ENCODE measurements at regions not wholly inside any gene's neighbourhood (a gene's known extent, or its start where the extent isn't known, plus 50 kb on each side); places are given as distances from the start of the nearest gene placed in this dataset.
"Not testable (repeated sequence)": the region's sequence is repeated elsewhere in the genome, so short reads cannot be mapped to it uniquely, and the experiment has no call there.

DNA sequence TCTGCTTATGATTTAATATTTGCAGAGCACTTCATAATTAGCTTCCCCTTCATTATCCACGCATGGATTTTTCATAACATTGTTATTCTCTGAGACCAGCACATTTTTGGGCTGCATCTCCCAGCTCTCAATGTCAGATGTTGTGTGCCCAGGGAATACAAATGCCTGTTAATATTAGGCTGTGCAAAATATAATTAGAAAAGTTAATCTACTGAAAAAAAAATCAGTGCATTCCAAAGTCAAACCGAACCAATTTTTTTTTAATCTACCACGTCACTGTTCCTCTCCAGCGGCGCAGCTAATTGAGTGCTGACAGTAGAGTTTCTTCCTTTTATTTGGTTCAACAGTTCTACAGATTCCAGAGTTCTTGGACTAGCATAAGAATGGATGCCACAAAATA lies 191.0 kb upstream of the RGS6 start:
- no peak for DNase-seq (ENCODE audit: low read depth)

DNA sequence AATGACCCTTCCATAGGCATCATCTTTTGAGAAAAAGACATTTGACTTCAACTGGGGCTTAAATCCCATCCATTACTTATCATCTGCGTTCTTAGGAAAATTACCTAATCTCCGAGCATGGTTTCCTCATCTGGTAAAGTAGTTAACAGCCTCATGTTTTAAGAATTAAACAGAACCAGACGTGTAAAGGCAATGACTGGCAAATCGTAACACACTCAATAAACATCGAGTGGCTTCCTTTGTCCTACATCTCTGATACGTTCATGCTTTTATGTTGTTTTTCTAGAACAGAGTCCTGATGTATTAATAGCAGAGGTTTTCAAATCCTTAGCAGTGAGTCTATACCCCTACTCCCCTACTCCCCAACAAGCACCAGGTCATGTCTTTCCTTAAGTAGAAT lies 189.7 kb upstream of the RGS6 start:
- DNase-seq (ENCODE audit: low read depth) = no peak

DNA sequence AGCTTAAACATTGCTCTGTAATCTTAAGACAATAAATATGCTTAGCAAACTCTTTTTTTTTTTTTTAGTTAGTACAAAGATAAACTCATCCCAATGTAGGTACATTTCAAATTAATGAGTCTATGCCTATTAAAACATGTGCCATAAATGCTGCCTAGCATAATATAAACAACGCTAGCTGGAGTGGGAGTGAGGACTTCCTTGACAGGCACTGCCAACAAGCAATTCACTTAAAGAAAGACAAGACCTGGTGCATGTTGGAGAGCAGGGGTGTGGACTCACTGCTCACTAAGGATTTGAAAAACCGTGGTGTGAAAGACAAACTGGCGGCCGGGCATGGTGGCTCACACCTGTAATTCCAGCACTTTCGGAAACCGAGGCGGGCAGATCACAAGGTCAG lies 187.2 kb upstream of the RGS6 start:
- no peak for DNase-seq (ENCODE audit: low read depth)

DNA sequence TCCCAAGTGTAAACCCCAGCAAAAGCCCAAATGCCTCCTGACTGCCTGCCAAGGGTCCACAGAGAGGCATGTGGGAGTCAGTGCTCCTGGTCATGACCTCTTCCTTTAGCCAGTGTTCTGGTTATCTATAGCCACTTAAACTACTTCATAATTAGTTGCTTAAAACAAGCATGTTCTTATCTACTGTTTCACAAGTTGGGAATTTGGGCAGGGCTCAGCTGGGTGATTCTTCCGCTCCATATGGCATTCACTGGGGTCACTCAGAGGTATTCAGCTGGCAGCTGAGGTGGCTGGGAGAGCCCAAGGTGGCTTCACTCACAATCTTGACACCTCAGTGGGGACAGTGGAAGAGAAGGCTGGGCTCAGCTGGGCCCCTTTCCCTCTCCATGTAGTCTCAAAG lies 184.0 kb upstream of the RGS6 start:
- DNase-seq (ENCODE audit: low read depth) = no peak

DNA sequence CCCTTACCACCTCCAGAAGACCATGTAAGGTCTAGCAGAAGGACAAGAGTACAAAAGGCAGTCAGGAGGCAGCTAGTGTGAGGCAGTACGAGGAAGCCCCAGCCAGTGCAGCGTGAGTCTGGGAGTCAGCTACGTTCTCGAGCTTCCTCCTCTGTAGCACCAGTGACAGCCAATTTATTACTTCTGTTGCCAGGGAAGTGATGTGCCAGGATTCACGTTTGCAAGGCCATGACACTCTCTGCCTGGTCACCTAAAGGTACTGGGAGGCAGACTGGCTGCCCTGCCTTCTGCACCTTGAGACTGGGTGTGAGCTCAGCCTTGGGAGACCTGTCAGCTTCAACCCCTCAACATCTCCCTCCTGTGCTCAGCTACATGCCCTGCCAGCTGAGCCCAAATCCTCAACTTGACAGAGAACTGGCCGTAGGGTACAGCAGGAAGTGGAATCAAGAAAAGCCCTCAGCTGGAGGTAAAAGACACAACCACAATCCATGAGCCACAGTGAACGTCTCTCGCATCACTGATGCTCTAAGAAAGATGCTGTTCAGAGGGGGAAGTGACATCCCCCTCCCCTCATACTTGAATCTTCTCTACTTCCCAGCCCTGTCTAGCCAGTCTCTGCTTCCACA lies 182.5 kb upstream of the RGS6 start:
- DNase-seq (ENCODE audit: low read depth) = no peak

DNA sequence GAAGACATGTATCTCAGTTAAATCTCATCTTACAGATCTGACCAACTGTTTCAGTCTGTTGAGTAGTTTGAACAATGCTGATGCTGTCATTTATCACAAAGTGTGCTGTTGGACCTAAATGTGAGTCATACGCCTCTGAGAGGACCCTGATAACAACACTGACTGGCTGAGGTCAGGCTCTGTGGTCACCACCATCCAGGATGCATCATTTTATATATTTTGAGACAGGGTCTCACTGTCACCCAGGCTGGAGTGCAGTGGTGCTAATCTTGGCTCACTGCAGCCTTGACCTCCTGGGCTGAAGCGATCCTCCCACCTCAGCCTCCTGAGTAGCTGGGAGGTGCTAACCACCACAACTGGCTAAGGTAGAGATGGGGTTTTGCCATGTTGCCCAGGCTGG lies 181.0 kb upstream of the RGS6 start:
- no peak for DNase-seq (ENCODE audit: low read depth)

DNA sequence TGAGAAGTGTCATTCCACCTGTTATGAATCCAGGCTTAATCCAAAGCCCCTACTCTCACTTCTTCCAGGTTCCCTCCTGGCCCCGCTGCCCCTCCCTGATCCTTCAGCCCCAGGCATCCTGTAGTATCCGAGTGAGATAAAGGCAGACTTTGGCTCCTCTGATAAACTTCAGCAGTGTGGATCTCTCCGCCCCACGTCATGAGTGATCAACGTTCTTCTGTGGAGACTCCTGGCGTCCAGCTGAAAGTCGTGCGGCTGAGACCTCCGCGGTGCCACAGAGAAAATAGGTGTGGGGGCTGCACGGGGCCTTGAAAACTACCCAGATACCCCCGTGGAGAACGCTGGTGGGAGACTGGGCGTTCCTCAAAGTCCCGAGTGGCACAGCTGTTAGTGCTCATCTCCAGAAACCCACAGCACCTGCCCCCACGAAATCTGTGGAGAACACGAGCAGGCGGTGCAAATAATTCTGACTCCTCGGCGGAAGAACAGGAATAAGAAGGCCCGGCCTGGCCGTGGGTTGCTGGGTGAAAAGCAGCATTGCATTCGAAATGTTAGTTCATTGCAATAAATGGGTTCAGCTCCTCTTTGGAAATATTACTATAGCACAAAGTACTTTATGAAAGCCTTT lies 180.0 kb upstream of the RGS6 start:
- no peak for DNase-seq (ENCODE audit: low read depth)

DNA sequence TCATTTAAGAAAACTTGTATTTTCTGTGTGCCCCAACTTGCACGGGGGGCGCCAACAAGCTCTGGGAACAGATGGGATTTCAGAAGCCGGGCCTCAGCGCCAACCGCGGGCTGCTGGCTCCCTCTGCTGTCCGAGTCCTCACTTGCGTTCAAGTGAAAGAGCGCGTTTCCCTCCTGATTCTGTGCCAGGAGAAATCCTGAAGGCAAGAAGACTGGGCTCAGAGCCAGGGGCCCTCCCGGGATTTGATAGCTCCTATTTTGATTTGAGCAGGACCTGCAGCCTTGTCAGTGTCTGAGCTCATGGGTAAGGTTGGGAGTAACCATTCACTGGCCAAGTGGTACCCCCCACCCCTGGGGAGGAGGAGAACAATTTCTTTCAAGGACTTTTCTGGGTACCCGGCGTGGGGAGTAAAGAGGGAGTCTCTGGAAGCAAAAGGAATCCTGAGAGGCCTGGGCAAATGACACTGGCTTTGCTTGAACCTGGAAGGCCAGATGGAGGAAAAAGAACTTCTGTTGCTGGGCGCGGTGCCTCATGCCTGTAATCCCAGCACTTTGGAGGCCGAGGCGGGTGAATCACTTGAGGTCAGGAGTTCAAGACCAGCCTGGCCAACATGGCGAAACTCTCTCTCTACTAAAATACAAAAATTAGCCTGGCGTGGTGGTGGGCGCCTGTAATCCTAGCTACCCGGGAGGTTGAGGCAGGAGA lies 179.0 kb upstream of the RGS6 start:
- DNase-seq (ENCODE audit: low read depth) = peak; percentile 27

DNA sequence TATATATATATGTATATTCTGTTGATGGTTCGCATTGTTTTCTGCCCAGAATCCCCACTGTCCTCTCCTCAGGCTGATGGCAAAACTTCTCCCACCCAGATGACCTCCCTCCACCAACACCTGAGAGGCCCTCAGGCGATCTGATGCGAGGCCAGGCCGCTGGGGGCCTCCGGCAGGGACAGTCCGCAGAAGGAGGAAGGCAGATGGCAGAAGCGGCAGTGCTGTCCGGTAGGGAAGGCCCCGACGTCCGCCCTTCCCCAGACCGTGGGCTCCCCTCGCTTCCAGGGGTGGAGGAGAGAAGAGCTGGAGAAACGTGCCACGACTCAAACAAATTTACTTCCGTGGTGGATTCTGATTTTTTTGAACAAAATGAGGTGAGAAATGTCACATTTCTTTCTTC lies 178.3 kb upstream of the RGS6 start:
- no peak for DNase-seq (ENCODE audit: low read depth)

DNA sequence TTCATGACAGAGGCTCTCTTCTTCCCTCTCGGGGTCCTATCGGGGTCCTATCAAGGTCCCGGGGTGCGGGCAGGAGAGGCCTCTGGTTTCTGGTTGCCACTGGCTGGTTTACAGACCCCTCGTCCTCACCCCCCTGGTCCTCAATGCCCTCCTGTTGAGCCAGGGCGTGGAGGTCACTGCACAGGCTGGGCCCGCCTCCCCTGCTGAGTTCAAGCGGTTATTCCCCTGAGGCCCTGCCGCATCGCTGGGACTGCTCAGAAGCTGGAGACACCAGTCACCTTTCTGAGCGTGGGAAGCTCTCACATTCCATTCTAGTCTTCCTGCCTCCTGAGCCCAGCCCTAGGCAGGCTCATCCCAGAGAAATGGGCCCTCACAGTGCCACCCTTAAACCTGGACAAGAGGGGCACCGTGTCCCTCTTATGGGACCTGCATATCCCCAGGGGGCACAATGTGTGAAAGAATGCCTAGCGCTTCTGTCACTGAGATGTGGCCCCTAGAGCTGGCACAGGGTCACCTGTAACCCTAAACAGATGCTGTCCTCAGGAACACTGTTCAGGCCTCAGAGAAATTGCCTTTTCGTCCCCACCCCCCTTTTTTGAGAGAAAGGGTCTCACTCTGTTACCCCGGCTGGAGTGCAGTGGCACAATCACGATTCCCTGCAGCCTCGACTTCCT lies 177.7 kb upstream of the RGS6 start:
- DNase-seq (ENCODE audit: low read depth) = no peak

DNA sequence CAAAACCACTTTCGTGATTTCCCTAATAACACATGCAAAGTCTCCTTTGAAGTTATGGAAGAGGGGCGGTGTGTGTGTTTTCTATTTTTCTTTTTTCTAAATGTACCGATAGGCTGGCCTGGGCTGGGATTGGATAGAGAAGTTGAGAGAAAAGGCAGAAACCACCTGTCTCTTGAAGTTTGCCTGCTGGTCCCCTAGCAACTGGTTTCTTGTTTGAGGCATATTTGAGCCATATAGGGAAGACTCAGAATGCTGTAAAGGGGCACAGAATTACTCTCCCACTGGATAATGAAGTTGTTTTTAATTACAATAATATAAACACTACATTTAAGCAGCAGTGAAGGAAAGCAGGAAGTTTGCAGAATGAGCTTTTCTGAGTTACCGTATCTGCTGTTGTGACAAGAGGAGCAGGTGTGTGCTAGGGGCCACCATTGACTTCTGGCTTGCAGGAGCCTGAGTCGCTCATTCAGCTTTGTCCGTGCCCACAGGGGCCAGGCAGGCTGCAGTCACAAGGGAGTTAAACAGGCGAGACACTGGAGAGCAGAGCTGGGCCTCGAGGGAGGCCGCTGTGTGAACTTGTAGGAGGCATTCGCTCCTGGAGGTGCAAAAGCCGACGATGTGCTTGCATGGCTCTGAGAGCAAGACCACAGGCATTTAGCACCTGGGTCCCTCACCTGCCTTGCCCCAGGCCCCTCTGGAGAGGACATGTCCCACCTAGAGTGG lies 173.8 kb upstream of the RGS6 start:
- DNase-seq (ENCODE audit: low read depth) = no peak

DNA sequence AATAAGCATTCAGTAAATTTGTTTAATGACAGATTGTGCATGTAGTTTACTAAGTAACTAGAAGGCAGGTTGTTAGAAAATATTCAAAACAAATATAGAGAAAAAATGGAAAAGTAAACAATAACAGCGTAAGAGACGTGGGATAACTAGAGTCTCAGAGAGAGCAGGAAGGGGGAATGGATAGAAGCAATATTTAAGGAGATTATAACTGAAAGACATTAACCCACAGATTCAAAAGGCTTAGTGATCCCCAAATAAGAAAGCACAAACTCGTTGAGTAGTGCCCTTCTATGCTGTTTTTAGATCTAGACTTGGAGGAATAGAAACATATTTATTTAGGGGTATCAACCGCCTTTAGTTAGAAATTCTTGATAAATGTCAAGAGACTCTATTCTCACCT lies 169.7 kb upstream of the RGS6 start:
- no peak for DNase-seq (ENCODE audit: low read depth)

DNA sequence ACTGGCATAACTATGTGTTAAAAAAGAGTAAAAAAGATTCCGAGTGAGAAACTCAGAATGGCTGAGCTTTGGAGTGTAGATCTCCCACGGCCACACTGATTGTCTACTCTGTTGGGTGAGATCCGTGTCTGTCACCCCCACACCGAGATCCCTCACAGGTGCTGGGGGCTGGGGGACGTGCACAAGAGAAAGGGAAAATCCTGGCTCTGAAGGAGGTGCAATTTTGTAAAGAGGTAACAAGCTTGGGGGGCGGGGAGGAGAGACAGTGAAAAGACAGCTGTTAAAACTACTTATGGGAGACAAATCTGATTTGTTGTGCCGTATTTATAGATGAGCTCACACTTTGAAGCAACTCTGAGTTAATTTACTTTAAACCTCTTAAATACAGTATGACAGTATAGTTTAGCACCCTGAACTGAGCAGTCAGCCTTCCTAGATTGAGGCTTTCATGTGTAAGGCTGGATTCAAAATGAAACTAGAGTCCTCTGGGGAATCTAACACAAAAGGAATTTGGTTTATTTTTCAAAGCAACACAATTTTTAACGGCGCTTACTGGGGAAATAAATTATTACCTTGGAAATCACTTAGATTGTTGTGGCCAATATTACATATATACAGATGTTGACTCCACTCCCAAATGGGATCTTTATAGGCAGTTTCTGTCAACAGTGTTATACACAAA lies 167.4 kb upstream of the RGS6 start:
- DNase-seq (ENCODE audit: low read depth) = no peak

DNA sequence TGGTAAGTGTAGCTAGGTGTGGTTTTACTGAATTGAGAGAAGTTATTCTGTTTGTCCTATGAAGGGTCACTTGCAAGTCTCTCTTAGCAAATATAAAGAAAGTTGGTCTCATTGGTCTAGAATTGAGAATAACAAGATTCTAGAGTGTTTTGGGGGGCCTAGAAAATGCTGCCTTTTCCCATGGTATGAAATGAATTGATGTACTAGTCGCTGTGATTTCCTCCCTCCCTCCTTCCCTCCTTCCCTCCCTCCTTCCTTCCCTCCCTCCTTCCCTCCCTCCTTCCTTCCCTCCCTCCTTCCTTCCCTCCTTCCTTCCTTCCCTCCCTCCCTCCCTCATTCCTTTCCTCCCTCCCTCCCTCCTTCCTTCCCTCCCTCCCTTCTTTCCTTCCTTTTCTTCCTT lies 166.7 kb upstream of the RGS6 start:
- no peak for DNase-seq (ENCODE audit: low read depth)

DNA sequence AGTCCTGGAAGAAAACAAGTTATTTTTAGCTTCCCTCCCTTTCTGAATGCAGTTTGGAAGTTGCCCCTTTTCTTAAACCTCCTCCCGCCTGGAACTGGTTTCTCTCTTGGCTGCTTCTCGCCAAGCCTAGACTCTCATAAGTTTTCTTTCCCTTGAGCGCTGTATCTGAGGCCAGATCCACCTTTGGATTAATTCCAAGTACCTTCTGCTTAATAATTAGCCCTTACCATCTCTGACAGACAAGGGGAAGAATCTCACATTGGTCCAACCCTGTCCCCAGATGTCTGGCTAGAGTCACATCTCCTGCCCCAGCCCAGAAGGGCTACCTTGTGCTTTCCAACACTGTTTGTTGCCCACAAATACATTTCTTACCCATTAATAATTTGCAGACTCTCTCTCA lies 161.8 kb upstream of the RGS6 start:
- DNase-seq (ENCODE audit: low read depth) = no peak

DNA sequence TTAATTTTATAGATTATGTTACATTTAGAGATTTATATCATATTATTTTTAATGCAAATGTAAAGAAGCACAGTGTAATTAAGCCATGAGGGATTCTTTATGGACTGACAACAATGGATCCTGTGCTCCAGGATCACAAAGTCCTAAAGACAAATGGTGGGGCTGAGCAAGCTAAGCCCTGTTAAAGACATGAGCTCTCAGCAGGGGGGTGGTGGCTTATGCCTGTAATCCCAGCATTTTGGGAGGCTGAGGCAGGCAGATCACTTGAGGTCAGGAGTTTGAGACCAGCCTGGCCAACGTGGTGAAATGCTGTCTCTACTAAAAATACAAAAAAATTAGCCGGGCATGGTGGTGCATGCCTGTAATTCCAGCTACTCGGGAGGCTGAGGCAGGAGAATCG lies 160.8 kb upstream of the RGS6 start:
- DNase-seq (ENCODE audit: low read depth) = not testable (repeated sequence)

DNA sequence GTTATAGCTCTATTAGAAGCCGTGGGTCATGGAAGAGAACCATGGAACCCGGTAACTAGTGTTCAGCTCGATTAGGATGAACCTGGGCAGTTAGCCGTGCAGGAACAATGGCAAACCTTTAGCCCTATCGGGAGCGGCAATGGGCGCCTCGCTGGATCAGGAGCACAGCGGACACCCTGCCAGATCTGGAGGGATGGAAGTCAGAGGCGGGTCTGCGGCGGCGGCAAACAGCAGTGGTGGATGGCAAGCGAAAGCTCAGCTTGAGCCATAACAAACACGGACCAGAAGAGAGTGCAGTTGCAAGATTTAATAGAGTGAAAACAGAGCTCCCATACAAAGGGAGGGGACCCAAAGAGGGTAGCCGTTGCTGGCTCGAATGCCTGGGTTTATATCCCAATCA lies 160.2 kb upstream of the RGS6 start:
- DNase-seq (ENCODE audit: low read depth) = not testable (repeated sequence)

DNA sequence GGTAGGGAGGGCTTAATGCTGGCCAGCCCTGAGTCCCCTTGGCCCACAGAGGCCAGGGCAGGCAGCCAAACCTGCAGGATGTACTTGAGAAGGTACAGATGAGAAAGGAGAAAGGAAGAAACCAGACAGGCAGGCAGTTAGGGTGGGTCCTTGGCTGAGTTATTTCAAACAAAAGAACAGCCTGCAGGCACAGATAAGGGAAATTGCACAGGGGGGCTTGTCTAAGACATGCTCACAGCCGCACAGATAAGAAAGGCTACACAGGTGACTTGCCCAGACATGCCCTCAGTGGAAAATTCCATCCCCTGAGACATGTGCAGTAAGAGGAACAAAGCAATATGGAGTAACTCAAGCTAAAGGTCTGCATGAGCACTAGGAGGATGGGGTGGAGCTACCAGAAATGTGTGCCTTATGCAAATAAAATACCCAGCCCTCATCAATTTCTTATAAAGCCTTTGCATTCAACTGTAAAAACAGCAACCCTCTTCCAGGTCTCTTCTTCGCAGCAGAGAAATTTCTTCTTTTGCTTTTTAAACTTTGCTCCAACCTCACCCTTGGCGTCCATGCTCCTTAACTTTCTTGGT lies 158.2 kb upstream of the RGS6 start:
- no peak for DNase-seq (ENCODE audit: low read depth)

DNA sequence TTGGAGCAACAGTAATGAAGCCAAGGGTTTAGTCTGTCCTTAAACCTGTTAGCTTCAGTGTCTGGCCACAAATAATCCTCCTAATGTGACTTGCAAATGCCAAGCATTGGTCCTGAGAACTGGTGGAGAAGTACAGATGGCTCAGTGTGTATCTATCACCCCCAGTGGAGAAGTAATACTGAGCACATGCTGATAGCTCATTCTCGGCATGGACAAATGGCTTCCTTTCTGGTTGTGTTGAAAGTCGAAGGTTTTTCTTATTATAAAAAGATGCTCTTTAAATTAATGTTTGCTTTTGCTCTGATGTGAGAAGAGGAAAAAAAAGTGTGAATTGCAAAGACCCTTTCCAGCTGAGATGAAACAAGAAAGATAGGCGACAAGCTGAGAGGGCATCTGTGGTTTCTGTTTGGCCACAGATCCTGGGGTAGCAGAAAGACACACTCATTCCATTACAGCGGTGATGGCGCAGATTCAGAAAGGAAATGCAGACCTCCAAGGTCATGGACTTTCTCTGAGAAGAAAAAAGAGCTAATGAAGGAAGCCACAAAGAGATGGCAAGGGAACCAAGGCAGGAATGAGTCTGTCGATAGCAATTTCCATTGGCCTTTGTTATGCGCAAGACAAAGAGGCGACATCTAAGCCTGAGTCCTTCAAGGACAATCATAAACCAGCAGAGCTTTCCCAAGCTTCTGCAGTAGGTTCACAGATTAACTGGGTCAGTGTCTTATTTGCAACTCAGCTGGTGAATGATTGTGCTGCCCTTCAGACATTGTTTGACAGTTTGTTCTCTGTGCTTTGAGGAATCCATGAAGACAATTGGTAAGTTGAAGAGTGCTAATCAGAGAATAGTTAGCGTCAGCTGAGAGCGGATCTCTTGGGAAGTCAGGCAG lies 155.5 kb upstream of the RGS6 start:
- no peak for DNase-seq (ENCODE audit: low read depth)

DNA sequence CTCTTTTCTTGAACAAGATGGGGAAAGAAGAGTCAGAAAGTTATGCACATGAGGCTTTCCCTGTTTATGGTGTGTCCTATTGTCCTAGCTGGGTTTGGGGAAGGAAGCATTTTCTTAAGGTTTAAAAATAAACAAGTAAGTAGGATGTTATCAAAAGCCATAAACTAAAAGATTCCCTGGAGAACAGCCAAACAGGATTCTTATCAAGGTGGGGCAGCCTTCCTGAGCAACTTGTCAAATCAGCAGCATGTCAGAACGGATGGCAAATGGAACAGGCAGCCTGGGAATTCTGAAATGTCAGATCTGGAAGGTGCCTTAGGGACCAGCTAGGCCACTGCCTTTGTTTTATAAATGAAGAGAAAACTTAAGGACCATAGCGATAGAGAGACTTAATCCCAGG lies 152.2 kb upstream of the RGS6 start:
- no peak for DNase-seq (ENCODE audit: low read depth)

DNA sequence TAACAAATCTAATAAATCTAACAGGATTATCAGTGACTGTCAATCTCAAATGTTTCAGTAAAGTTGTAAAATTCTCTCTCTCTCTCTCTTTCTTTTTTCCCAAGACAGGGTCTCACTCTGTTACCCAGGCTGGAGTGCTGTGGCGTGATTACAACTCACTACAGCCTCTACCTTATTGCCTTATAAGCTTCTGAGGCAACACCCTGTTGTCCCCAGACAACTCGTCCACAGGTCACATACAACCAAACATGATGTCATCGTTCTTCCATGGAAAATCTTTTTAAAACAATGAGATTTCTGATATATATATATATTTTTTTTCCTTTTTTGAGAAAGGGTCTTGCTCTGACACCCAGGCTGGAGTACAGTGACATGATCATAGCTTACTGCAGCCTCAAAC lies 151.4 kb upstream of the RGS6 start:
- DNase-seq (ENCODE audit: low read depth) = no peak
